MM.1S (cell line): ENCODE measurements at regions not wholly inside any gene's neighbourhood (a gene's known extent, or its start where the extent isn't known, plus 50 kb on each side); places are given as distances from the start of the nearest gene placed in this dataset.

ENCODE experiments used
- DNase-seq: peaks from one replicate; pipeline ENCODE4 v3.0.0-alpha.2; 2015
- H2AFZ ChIP-seq: fragments of 300-600 bp; sonication (generic); 2 replicates; pipeline ENCODE4 v1.6.0; 2016; ENCODE audit warnings: antibody characterized with exemption, low read length
- H3F3A ChIP-seq: fragments of 300-600 bp; sonication (generic); 2 replicates; pipeline ENCODE4 v1.6.1; 2016; ENCODE audit warnings: mild to moderate bottlenecking, antibody characterized with exemption, low read length, moderate library complexity, mixed read lengths; ENCODE audit not compliant: insufficient read depth
- H3K27ac ChIP-seq: fragments of 300-600 bp; sonication (generic); 2 replicates; pipeline ENCODE4 v1.5.1; 2016; ENCODE audit warnings: mild to moderate bottlenecking, low read length
- H3K27me3 ChIP-seq: fragments of 300-600 bp; sonication (generic); replicated peaks from 2 replicates; pipeline ENCODE4 v1.6.0; 2016; ENCODE audit warnings: low read length; ENCODE audit not compliant: insufficient read depth
- H3K36me3 ChIP-seq: fragments of 300-600 bp; sonication (generic); replicated peaks from 2 replicates; pipeline ENCODE4 v1.6.1; 2016; ENCODE audit warnings: mild to moderate bottlenecking, low read length, mixed read lengths; ENCODE audit not compliant: insufficient read depth
- H3K4me1 ChIP-seq: fragments of 300-600 bp; sonication (generic); 2 replicates; pipeline ENCODE4 v1.6.1; 2016; ENCODE audit warnings: low read length, mixed read lengths
- H3K4me2 ChIP-seq: fragments of 300-600 bp; sonication (generic); 2 replicates; pipeline ENCODE4 v1.6.0; 2016; ENCODE audit warnings: low read depth, low read length
- H3K4me3 ChIP-seq: fragments of 300-600 bp; sonication (generic); 2 replicates; pipeline ENCODE4 v1.5.1; 2016; ENCODE audit warnings: low read length, mixed read lengths
- H3K79me2 ChIP-seq: fragments of 300-600 bp; sonication (generic); 2 replicates; pipeline ENCODE4 v1.6.1; 2016; ENCODE audit warnings: mixed run types, low read length, mixed read lengths
- H3K9ac ChIP-seq: fragments of 300-600 bp; sonication (generic); 2 replicates; pipeline ENCODE4 v1.6.1; 2016; ENCODE audit warnings: low read length, mixed read lengths
- H3K9me2 ChIP-seq: fragments of 300-600 bp; sonication (generic); replicated peaks from 2 replicates; pipeline ENCODE4 v1.6.1; 2016; ENCODE audit warnings: mild to moderate bottlenecking, low read length, mixed read lengths; ENCODE audit not compliant: insufficient read depth
- H3K9me3 ChIP-seq: fragments of 300-600 bp; sonication (generic); replicated peaks from 2 replicates; pipeline ENCODE4 v1.6.1; 2016; ENCODE audit warnings: mild to moderate bottlenecking, low read length, mixed read lengths; ENCODE audit not compliant: insufficient read depth
- H4K20me1 ChIP-seq: fragments of 300-600 bp; sonication (generic); 2 replicates; pipeline ENCODE4 v1.6.1; 2016; ENCODE audit warnings: mild to moderate bottlenecking, low read length, moderate library complexity, mixed read lengths; ENCODE audit not compliant: insufficient read depth
- CTCF ChIP-seq: fragments of 300-600 bp; sonication (generic); IDR thresholded peaks from 2 replicates; pipeline ENCODE4 v1.5.1; 2016; ENCODE audit warnings: antibody characterized with exemption, low read length, mixed read lengths
- EZH2 ChIP-seq: fragments of 300-600 bp; sonication (generic); optimal IDR thresholded peaks from 2 replicates; pipeline ENCODE3; 2017; ENCODE audit warnings: low read depth, mild to moderate bottlenecking, antibody characterized with exemption, low read length, mixed read lengths
- EZH2phosphoT487 ChIP-seq: fragments of 300-600 bp; sonication (generic); IDR thresholded peaks from 2 replicates; pipeline ENCODE4 v1.6.1; 2018; ENCODE audit warnings: antibody characterized with exemption, low read length

GRCh38 chr4:185912779-185913178 lies 100.8 kb upstream of the SORBS2 start:
- no peaks in the 10 kb centered on the region for H3K27me3 ChIP-seq
- no peaks in the 10 kb centered on the region for H3K9me3 ChIP-seq
- no peaks in the 10 kb centered on the region for H3K4me1 ChIP-seq
- H3K36me3 ChIP-seq: no peaks in the 10 kb centered on the region
- H3K79me2 ChIP-seq: no peaks in the 10 kb centered on the region
- H4K20me1 ChIP-seq: no peaks in the 10 kb centered on the region
- H2AFZ ChIP-seq: no peak overlapping the region
- TF ChIP-seq CTCF (no peak), EZH2 (no peak), EZH2phosphoT487 (no peak)
- no peak overlapping the region for H3K27ac ChIP-seq
- no peak overlapping the region for H3K9ac ChIP-seq
- H3K4me3 ChIP-seq: no peak overlapping the region
- H3K4me2 ChIP-seq: no peak overlapping the region
- no peaks in the 10 kb centered on the region for H3F3A ChIP-seq
- H3K9me2 ChIP-seq: no peaks in the 10 kb centered on the region
- no peak for DNase-seq

- Histone ChIP-seq H3F3A (no peaks in the 10 kb centered on the region), H3K27ac (no peak overlapping the region), H3K4me2 (no peak overlapping the region), H3K4me3 (no peak overlapping the region), H3K9me3 (no peaks in the 10 kb centered on the region), H2AFZ (no peak overlapping the region), H3K9me2 (no peaks in the 10 kb centered on the region), H3K36me3 (no peaks in the 10 kb centered on the region), H3K27me3 (no peaks in the 10 kb centered on the region), H3K79me2 (no peaks in the 10 kb centered on the region), H3K9ac (no peak overlapping the region), H4K20me1 (no peaks in the 10 kb centered on the region), H3K4me1 (no peaks in the 10 kb centered on the region)
- DNase-seq: no peak
- TF ChIP-seq EZH2: no peak
- TF ChIP-seq EZH2phosphoT487: no peak
- TF ChIP-seq CTCF: no peak
Measured at GRCh38 chr4:185914583-185915199, 102.7 kb upstream of the SORBS2 start.

GRCh38 chr4:185915271-185915670 lies 103.3 kb upstream of the SORBS2 start:
- H3K79me2 ChIP-seq: no peaks in the 10 kb centered on the region
- H3K9me2 ChIP-seq: no peaks in the 10 kb centered on the region
- no peak overlapping the region for H3K4me3 ChIP-seq
- H2AFZ ChIP-seq: no peak overlapping the region
- H3K27me3 ChIP-seq: no peaks in the 10 kb centered on the region
- TF ChIP-seq CTCF (no peak), EZH2phosphoT487 (no peak), EZH2 (no peak)
- no peaks in the 10 kb centered on the region for H4K20me1 ChIP-seq
- no peak overlapping the region for H3K4me2 ChIP-seq
- H3K36me3 ChIP-seq: no peaks in the 10 kb centered on the region
- H3K4me1 ChIP-seq: no peaks in the 10 kb centered on the region
- H3F3A ChIP-seq: no peaks in the 10 kb centered on the region
- no peak overlapping the region for H3K27ac ChIP-seq
- no peak overlapping the region for H3K9ac ChIP-seq
- no peak for DNase-seq
- H3K9me3 ChIP-seq: no peaks in the 10 kb centered on the region
